Common myeloid progenitor, CD34-positive (primary cell): ENCODE measurements at regions not wholly inside any gene's neighbourhood (a gene's known extent, or its start where the extent isn't known, plus 50 kb on each side); places are given as distances from the start of the nearest gene placed in this dataset.
"Not testable (repeated sequence)": the region's sequence is repeated elsewhere in the genome, so short reads cannot be mapped to it uniquely, and the experiment has no call there.

Experiments
- CTCF ChIA-PET: fragments of 350-600 bp; sonication (Branson Sonifier 250); formaldehyde crosslinking; loops from one replicate; lab custom pipeline; 2021; ENCODE audit warnings: antibody characterized with exemption; lab: Charles Lee
- POLR2A ChIA-PET: fragments of 350-600 bp; sonication (Branson Sonifier 250); formaldehyde crosslinking; loops from one replicate; lab custom pipeline; 2021; ENCODE audit warnings: antibody characterized with exemption; lab: Charles Lee
- DNase-seq, 3 donors: peaks; one replicate each; pipeline versions ENCODE4 v3.0.0 to v3.0.0-alpha.2; 2013
- H3K27ac ChIP-seq, 2 experiments: 1 replicate in 1 of 2; 2 replicates in 1 of 2; pipeline ENCODE4 v1.7.0; 2013; ENCODE audit warnings: inconsistent platforms in 2 of 2, low read length in 2 of 2, mild to moderate bottlenecking in 2 of 2, low read depth in 1 of 2, moderate library complexity in 1 of 2; ENCODE audit not compliant: severe bottlenecking in 2 of 2, insufficient read depth in 1 of 2, poor library complexity in 1 of 2
- H3K27me3 ChIP-seq, 5 experiments: replicated peaks in 2 of 5; 1 replicate in 3 of 5; 2 replicates in 2 of 5; pipeline versions ENCODE4 v1.6.1 to v1.7.0; 2013; ENCODE audit warnings: low read length in 4 of 5, mild to moderate bottlenecking in 2 of 5, moderate library complexity in 2 of 5, inconsistent platforms in 1 of 5; ENCODE audit not compliant: insufficient read depth in 5 of 5, control insufficient read depth in 4 of 5
- H3K36me3 ChIP-seq, 4 experiments: 1 replicate in 2 of 4; 2 replicates in 2 of 4; pipeline versions ENCODE4 v1.6.1 to v1.7.0; 2013; ENCODE audit warnings: low read length in 3 of 4, control low read depth in 1 of 4, mild to moderate bottlenecking in 1 of 4; ENCODE audit not compliant: control insufficient read depth in 4 of 4, insufficient read depth in 4 of 4
- H3K4me1 ChIP-seq, 4 experiments: 1 replicate in 3 of 4; 2 replicates in 1 of 4; pipeline versions ENCODE4 v1.6.1 to v1.7.1; 2013; ENCODE audit warnings: low read length in 3 of 4, mild to moderate bottlenecking in 3 of 4, control low read depth in 1 of 4, inconsistent platforms in 1 of 4, moderate library complexity in 1 of 4; ENCODE audit not compliant: control insufficient read depth in 4 of 4, insufficient read depth in 4 of 4; ENCODE audit errors: control extremely low read depth in 1 of 4
- H3K4me3 ChIP-seq, 7 experiments: 1 replicate in 4 of 7; 2 replicates in 3 of 7; pipeline versions ENCODE4 v1.5.1 to v1.7.0; 2013; ENCODE audit warnings: mild to moderate bottlenecking in 7 of 7, low read length in 6 of 7, moderate library complexity in 6 of 7, inconsistent platforms in 2 of 7, low read depth in 2 of 7, control low read depth in 1 of 7; ENCODE audit not compliant: insufficient read depth in 4 of 7, control insufficient read depth in 1 of 7; ENCODE audit errors: extremely low read depth in 1 of 7
- H3K9me3 ChIP-seq, 5 experiments: 1 replicate in 4 of 5; 2 replicates in 1 of 5; pipeline versions ENCODE4 v1.6.1 to v1.7.1; 2013; ENCODE audit warnings: low read length in 4 of 5, mild to moderate bottlenecking in 2 of 5, inconsistent platforms in 1 of 5, low read depth in 1 of 5, moderate library complexity in 1 of 5; ENCODE audit not compliant: control insufficient read depth in 4 of 5, insufficient read depth in 2 of 5; ENCODE audit errors: control extremely low read depth in 1 of 5
- WGBS: methylation state at CpG from one replicate; pipeline ENCODE4 v1.1.5; 2013; ENCODE audit not compliant: insufficient coverage; 5-methylcytosine and 5-hydroxymethylcytosine counted together

DNA sequence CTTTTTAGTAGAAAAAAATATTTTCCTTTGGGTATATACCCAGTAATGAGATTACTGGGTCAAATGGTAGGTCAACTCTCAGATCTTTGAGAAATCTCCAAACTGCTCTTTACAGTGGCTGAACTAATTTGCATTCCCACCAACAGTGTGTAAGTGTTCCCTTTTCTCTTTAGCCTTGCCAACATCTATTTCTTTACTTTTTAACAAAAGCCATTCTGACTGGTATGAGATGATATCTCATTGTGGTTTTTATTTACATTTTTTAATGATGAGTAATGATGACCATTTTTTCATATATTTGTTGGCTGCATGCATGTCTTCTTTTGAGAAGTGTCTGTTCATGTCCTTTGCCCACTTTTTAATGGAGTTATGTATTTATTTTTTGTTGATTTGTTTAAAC lies 1086.2 kb upstream of the GJE1 start:
- H3K36me3 ChIP-seq, H3K27ac ChIP-seq, H3K4me3 ChIP-seq, H3K4me1 ChIP-seq, POLR2A ChIA-PET, H3K27me3 ChIP-seq, H3K9me3 ChIP-seq, DNase-seq: not testable (repeated sequence)
- CTCF ChIA-PET = interaction anchor here (0.7 kb wide), 1 partner anchor 1263 kb away, joined by 3 read pairs; no protein-coding TSS in a partner anchor

DNA sequence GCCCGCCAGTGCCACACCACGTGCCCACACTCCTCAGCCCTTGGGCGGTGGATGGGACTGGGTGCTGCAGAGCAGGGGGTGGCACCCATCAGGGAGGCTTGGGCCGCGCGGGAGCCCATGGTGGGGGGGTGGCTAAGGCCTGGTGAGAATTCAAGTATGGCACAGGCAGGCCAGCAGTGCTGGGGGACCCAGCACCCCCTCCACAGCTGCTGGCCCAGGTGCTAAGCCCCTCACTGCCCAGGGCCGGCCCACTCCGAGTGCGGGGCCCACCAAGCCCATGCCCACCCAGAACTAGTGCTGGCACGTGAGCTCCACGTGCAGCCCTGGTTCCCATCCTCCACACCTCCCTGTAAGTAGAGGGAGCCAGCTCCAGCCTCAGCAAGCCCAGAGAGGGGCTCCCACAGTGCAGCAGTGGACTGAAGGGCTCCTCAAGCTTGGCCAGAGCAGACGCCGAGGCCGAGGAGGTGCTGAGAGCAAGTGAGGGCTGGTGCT lies 1091.1 kb upstream of the GJE1 start:
- no peak for DNase-seq

DNA sequence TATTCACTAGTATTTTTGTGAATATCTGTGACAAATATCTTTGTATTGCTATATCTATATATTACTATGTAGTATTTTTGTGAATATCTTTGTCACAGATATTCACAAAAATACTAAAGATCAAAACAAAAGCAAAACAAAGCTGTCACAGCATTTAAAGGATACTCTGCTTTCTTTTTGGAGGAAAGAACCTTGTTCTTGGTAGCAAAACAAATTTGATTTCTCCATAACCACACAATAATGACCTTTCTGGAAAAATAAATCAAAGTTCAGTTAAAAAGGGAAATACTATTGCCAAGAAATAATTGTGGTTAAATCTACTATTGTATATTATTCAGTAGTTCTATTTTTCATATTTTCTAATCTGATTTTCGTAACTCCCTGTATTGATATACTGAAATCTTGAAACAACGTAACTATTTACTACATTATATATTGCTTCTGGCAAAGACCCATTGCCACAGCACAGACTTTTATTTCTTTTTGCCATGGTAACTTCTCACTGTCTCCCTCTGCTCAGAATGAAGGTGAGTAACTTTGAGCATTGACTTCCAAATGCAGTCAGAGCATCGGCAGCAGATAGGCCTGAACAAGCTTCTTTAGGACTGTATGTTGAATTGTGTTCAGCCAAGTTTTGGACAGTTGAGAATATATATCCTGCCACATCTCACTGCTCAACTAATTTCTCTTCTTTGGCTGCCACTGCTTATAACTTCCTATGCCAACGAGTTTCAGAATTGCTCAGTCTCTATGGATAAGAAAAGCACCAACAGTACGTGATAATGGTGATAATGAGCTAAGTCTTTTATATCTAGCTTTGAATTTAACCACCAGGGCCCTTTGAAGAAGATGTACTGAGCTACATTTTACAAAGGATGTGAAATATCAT lies 1097.2 kb upstream of the GJE1 start:
- DNase-seq = no peak

More for the DNA sequence above, 1091.1 kb upstream of the GJE1 start:
- no peak overlapping the region for H3K4me3 ChIP-seq
- peaks cover 0 to 7% (median 5%) of the 10 kb centered on the region in 5 experiments for H3K9me3 ChIP-seq
- no peak overlapping the region for H3K27ac ChIP-seq
- H3K4me1 ChIP-seq = no peaks in the 10 kb centered on the region
- POLR2A ChIA-PET = no interaction called here
- CTCF ChIA-PET = no interaction called here
- H3K27me3 ChIP-seq = no peaks in the 10 kb centered on the region
- WGBS = 78% methylated on average over 2 of the region's 14 CpGs
- no peaks in the 10 kb centered on the region for H3K36me3 ChIP-seq

DNA sequence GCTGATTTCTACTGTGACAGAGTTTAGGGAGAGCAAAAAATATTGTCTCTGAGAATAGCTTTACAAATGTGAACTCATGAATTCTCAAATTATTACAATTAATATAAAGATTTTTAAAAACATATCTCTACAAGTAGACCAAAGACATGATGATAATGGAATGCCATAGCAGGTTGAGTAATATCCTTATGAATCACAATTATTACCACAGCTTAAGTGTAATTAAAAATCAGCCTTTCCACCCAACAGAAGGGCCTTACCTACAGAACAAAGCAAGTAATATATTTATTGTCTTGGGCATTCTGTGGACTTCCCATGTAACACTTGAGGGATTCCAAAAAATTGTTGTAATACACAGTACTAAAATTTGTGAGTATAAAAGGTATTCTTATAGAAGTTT lies 1099.6 kb upstream of the GJE1 start:
- no peak overlapping the region for H3K27ac ChIP-seq
- H3K9me3 ChIP-seq = no peaks in the 10 kb centered on the region
- ChIA-PET CTCF (no interaction called here), POLR2A (no interaction called here)
- DNase-seq = no peak
- H3K4me3 ChIP-seq = no peak overlapping the region
- no peaks in the 10 kb centered on the region for H3K27me3 ChIP-seq
- H3K4me1 ChIP-seq = no peaks in the 10 kb centered on the region
- no peaks in the 10 kb centered on the region for H3K36me3 ChIP-seq

More for the DNA sequence above, 1097.2 kb upstream of the GJE1 start:
- no peak overlapping the region for H3K27ac ChIP-seq
- no CpG with 5 or more reads among the region's 5 CpGs for WGBS
- H3K27me3 ChIP-seq = no peaks in the 10 kb centered on the region
- CTCF ChIA-PET = no interaction called here
- no peak overlapping the region for H3K4me3 ChIP-seq
- POLR2A ChIA-PET = no interaction called here
- no peaks in the 10 kb centered on the region for H3K4me1 ChIP-seq
- no peaks in the 10 kb centered on the region for H3K9me3 ChIP-seq
- H3K36me3 ChIP-seq = no peaks in the 10 kb centered on the region

DNA sequence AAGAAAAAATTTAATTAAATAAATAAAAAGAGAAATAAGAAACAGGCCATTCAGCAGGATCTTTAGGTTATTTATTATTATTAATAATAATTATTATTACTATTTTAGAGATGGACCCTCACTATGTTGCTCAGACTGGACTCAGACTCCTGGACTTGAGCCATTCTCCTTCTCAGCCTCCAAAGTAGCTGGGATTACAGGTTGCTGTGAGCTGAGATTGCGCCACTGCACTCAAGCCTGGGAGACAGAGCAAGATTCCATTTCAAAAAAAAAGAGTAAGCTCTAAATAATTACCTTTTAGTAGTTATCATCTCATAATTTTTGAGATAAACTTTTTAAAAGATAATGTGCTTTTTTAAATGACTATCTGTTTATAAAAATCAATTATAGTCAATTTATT lies 1102.8 kb upstream of the GJE1 start:
- H3K9me3 ChIP-seq = no peaks in the 10 kb centered on the region
- WGBS = no CpG with 5 or more reads among the region's 1 CpG
- no peaks in the 10 kb centered on the region for H3K4me1 ChIP-seq
- H3K36me3 ChIP-seq = no peaks in the 10 kb centered on the region
- ChIA-PET POLR2A (no interaction called here), CTCF (no interaction called here)
- H3K27ac ChIP-seq = no peak overlapping the region
- no peaks in the 10 kb centered on the region for H3K27me3 ChIP-seq
- no peak overlapping the region for H3K4me3 ChIP-seq
- DNase-seq = no peak

DNA sequence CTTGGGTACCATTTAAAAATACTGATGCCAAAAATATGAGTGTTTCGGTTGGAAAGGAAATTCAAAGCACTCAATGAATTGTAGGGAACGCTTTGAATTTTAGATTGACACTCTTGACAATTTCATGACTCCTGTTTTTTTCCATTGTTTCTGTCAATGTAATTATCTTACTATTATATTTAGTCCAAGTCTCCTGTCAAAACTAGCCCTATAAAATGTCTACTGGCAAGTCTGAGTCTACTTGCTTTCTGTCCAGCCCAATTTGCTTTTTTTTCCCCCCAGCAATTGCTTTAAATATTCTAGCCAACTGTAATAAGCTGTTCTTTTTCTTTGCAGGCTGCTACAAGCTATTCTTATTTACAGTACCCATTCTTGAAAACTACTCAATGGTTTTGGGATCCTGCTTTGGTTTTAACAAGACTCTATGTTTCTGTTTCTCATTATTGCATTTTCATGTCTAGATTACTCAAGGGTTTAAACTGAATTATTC lies 1103.9 kb upstream of the GJE1 start:
- CTCF ChIA-PET = no interaction called here
- POLR2A ChIA-PET = interaction anchor here (0.6 kb wide), 1 partner anchor 341 kb away, joined by 3 read pairs; no protein-coding TSS in a partner anchor

DNA sequence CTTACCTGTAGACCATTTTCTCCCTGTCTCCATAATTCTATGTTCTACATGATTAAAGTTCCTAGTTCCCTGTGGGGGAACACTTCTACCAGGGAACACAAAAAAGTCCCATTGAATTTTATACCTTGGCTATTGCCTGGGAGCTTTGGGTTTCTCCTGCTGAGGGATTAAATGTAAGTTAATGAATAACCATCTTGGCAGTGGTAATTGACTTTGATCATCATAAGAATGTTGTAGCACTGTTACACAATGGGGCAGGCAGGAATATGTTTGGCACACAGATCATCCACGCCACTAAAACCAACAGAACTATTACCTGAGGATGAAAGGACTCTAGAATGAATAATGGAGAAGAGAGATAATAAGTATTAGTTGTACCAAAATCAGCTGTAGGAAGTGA lies 1106.2 kb upstream of the GJE1 start:
- Histone ChIP-seq H3K4me1 (no peaks in the 10 kb centered on the region), H3K36me3 (no peaks in the 10 kb centered on the region), H3K27me3 (no peaks in the 10 kb centered on the region), H3K4me3 (no peak overlapping the region), H3K27ac (no peak overlapping the region), H3K9me3 (no peaks in the 10 kb centered on the region)
- WGBS = no CpG with 5 or more reads among the region's 1 CpG
- ChIA-PET CTCF (no interaction called here), POLR2A (no interaction called here)
- no peak for DNase-seq

More for the DNA sequence above, 1103.9 kb upstream of the GJE1 start:
- Histone ChIP-seq H3K4me1 (no peaks in the 10 kb centered on the region), H3K27me3 (no peaks in the 10 kb centered on the region), H3K36me3 (no peaks in the 10 kb centered on the region), H3K9me3 (no peaks in the 10 kb centered on the region), H3K27ac (no peak overlapping the region), H3K4me3 (no peak overlapping the region)
- DNase-seq = no peak
- 100% methylated on average over 1 of the region's 2 CpGs for WGBS
